IMR-90 (cell line): ENCODE measurements at regions not wholly inside any gene's neighbourhood (a gene's known extent, or its start where the extent isn't known, plus 50 kb on each side); places are given as distances from the start of the nearest gene placed in this dataset.

Experiments
- ATAC-seq: fragments of 200-7000 bp; cut with Tn5 transposase; 2 replicates; pipeline ENCODE4 v1.9.1; 2020; ENCODE audit warnings: low read depth, mild to moderate bottlenecking, moderate library complexity
- BruUV-seq: library from RNA; stranded (reverse); fragments of 400-500 nt; replicated peaks from 2 replicates; lab custom pipeline; 2021; lab: Mats Ljungman, UMichigan
- CTCF ChIA-PET: fragments of 300-600 bp; formaldehyde crosslinking; extraction: SDS; loops from one replicate; lab custom pipeline; 2021; ENCODE audit warnings: antibody characterized with exemption; lab: Yijun Ruan, JAX
- POLR2A ChIA-PET: fragments of 300-600 bp; sonication (Branson Sonifier 250); formaldehyde crosslinking; loops from one replicate; lab custom pipeline; 2022; ENCODE audit warnings: antibody characterized with exemption; ENCODE audit not compliant: unreplicated experiment; lab: Charles Lee
- DNase-seq: peaks from one replicate; pipeline ENCODE4 v3.0.0; 2013
- H2AFZ ChIP-seq: replicated peaks from 2 replicates; pipeline ENCODE3; 2013; ENCODE audit warnings: low read length, mild to moderate bottlenecking; ENCODE audit not compliant: poor library complexity
- H2AK5ac ChIP-seq: 2 replicates; pipeline ENCODE4 v1.6.1; 2013; ENCODE audit warnings: low read depth, low read length, inconsistent platforms
- H2AK9ac ChIP-seq: replicated peaks from 2 replicates; pipeline ENCODE3; 2013; ENCODE audit warnings: mild to moderate bottlenecking, low read depth, low read length, moderate library complexity; ENCODE audit not compliant: poor library complexity
- H2BK120ac ChIP-seq: 2 replicates; pipeline ENCODE4 v1.6.1; 2013; ENCODE audit warnings: low read depth, low read length, inconsistent platforms
- H2BK15ac ChIP-seq: 3 replicates; pipeline ENCODE4 v1.6.1; 2013; ENCODE audit warnings: low read depth, low read length, inconsistent platforms
- H2BK20ac ChIP-seq: 2 replicates; pipeline ENCODE4 v1.6.1; 2013; ENCODE audit warnings: low read depth, mild to moderate bottlenecking, inconsistent platforms, low read length, moderate library complexity
- H2BK5ac ChIP-seq: 2 replicates; pipeline ENCODE4 v1.6.1; 2013; ENCODE audit warnings: mild to moderate bottlenecking, low read depth, low read length, inconsistent platforms; ENCODE audit not compliant: poor library complexity, severe bottlenecking
- H3K14ac ChIP-seq: replicated peaks from 2 replicates; pipeline ENCODE4 v1.6.1; 2013; ENCODE audit warnings: low read depth, low read length, inconsistent platforms
- H3K18ac ChIP-seq: 2 replicates; pipeline ENCODE4 v1.6.1; 2013; ENCODE audit warnings: low read depth, low read length, control low read depth
- H3K23ac ChIP-seq: 2 replicates; pipeline ENCODE4 v1.6.1; 2013; ENCODE audit warnings: low read depth, low read length, inconsistent platforms
- H3K27ac ChIP-seq: 2 replicates; pipeline ENCODE4 v1.5.1; 2013; ENCODE audit warnings: mild to moderate bottlenecking, control low read depth, low read length; ENCODE audit not compliant: insufficient read depth
- H3K27me3 ChIP-seq: 2 replicates; pipeline ENCODE4 v1.6.1; 2013; ENCODE audit warnings: low read length; ENCODE audit not compliant: control insufficient read depth, insufficient read depth
- H3K36me3 ChIP-seq: 2 replicates; pipeline ENCODE4 v1.6.1; 2013; ENCODE audit warnings: low read length, mixed read lengths; ENCODE audit not compliant: control insufficient read depth, insufficient read depth
- H3K4ac ChIP-seq: 2 replicates; pipeline ENCODE4 v1.6.1; 2013; ENCODE audit warnings: low read depth, low read length, inconsistent platforms
- H3K4me1 ChIP-seq: 2 replicates; pipeline ENCODE4 v1.6.1; 2013; ENCODE audit warnings: low read length, mixed read lengths; ENCODE audit not compliant: control insufficient read depth, insufficient read depth
- H3K4me2 ChIP-seq: 2 replicates; pipeline ENCODE4 v1.6.1; 2013; ENCODE audit warnings: low read depth, mild to moderate bottlenecking, control low read depth, low read length, moderate library complexity
- H3K4me3 ChIP-seq: 2 replicates; pipeline ENCODE4 v1.5.1; 2013; ENCODE audit warnings: low read depth, mild to moderate bottlenecking, control low read depth, low read length, moderate library complexity; ENCODE audit not compliant: insufficient read depth
- H3K56ac ChIP-seq: 2 replicates; pipeline ENCODE4 v1.6.1; 2013; ENCODE audit warnings: low read length, inconsistent platforms; ENCODE audit not compliant: insufficient read depth; ENCODE audit errors: extremely low read depth
- H3K79me1 ChIP-seq, 2 experiments: 2 replicates each; pipeline ENCODE4 v1.6.1; 2013; ENCODE audit warnings: low read length in 2 of 2, inconsistent platforms in 1 of 2, low read depth in 1 of 2
- H3K9ac ChIP-seq: 2 replicates; pipeline ENCODE4 v1.6.1; 2013; ENCODE audit warnings: low read depth, low read length, control low read depth
- H3K9me1 ChIP-seq: 2 replicates; pipeline ENCODE4 v1.6.1; 2013; ENCODE audit warnings: low read length, inconsistent platforms; ENCODE audit not compliant: insufficient read depth
- H3K9me3 ChIP-seq: 2 replicates; pipeline ENCODE4 v1.6.1; 2013; ENCODE audit warnings: low read length; ENCODE audit not compliant: control insufficient read depth, insufficient read depth
- H4K20me1 ChIP-seq: 2 replicates; pipeline ENCODE4 v1.6.1; 2013; ENCODE audit warnings: low read length, inconsistent platforms; ENCODE audit not compliant: insufficient read depth
- H4K5ac ChIP-seq: 2 replicates; pipeline ENCODE4 v1.6.1; 2013; ENCODE audit warnings: mild to moderate bottlenecking, low read depth, low read length, control low read depth
- H4K8ac ChIP-seq, 2 experiments: 2 replicates each; pipeline ENCODE4 v1.6.1; 2013; ENCODE audit warnings: low read depth in 2 of 2, low read length in 2 of 2, control low read depth in 1 of 2, inconsistent platforms in 1 of 2
- H4K91ac ChIP-seq: 2 replicates; pipeline ENCODE4 v1.6.1; 2013; ENCODE audit warnings: low read depth, low read length, inconsistent platforms; ENCODE audit not compliant: insufficient read depth
- BHLHE40 ChIP-seq: fragments of 150-350 bp; IDR thresholded peaks from 2 replicates; pipeline ENCODE4 v1.6.1; 2016; ENCODE audit warnings: mild to moderate bottlenecking, low read depth, low read length
- CEBPB ChIP-seq: IDR thresholded peaks from 2 replicates; pipeline ENCODE4 v1.6.1; 2012; ENCODE audit warnings: low read depth, low read length, improper control_type of control experiment
- CHD1 ChIP-seq: IDR thresholded peaks from 2 replicates; pipeline ENCODE4 v1.6.1; 2012; ENCODE audit warnings: low read depth, low read length, improper control_type of control experiment
- FOS ChIP-seq: fragments of 150-350 bp; IDR thresholded peaks from 2 replicates; pipeline ENCODE4 v1.6.1; 2016; ENCODE audit warnings: low read depth, low read length
- WGBS, 2 experiments: methylation state at CpG; one replicate each; pipeline versions ENCODE4 v1.1.5 to v1.1.7; 2013; ENCODE audit warnings: missing lambda C conversion rate in 2 of 2; ENCODE audit not compliant: insufficient read length in 1 of 2; ENCODE audit errors: extremely low coverage in 2 of 2; 5-methylcytosine and 5-hydroxymethylcytosine counted together
- dilution Hi-C: fragments of 300-500 bp; cut with HindIII; formaldehyde crosslinking; loops from one replicate; pipeline ENCODE4 v1.14.3; 2018; ENCODE audit warnings: low sequenced_read_pairs; ENCODE audit not compliant: unreplicated experiment
- in situ Hi-C: fragments of 300-500 bp; cut with MboI; formaldehyde crosslinking; loops from 3 replicates; pipeline ENCODE4 v1.14.3; 2019; ENCODE audit warnings: low sequenced_read_pairs, inconsistent platforms, mixed read lengths
- intact Hi-C: fragments of 100-400 bp; cut with micrococcal nuclease; formaldehyde crosslinking; loops from 2 replicates; pipeline ENCODE4 v1.10.0; 2022
- TF ChIP-seq, protein P1 (sequence below): fragments of 150-350 bp; IDR thresholded peaks from 2 replicates; pipeline ENCODE4 v1.6.1; 2017; ENCODE audit warnings: mild to moderate bottlenecking, antibody characterized with exemption, low read length, low read depth

DNA sequence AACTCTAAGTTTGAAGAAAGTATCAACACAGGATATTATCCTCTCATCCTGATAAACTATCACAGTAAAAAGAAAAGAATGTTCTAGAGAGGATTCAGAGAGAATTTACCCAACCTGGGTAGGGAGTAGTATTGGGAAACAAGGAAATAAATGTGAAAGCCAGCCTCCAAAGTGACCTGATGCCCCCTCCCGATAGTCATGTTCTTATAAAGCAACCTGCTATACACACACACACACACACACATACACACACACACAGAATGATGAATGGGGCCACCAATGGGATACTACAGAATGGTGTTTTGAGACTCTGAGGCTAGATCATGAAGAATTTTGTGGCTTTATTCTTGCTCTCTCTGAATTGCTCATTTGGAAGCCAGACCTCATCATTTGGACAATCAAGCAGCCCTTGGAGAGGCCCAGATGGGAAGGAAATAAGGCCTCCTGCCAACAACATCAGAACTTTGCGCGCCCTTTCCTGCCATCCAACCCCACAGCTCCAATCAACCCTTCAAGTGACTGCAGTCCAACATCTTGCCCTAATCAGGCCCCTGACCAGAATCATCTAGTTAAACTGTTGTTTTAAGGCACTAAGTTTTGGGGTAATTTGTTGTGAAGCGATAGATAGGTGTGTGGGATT is 807.9 kb upstream of the ARGLU1 start (continued):
- TF ChIP-seq BHLHE40: no peak

DNA sequence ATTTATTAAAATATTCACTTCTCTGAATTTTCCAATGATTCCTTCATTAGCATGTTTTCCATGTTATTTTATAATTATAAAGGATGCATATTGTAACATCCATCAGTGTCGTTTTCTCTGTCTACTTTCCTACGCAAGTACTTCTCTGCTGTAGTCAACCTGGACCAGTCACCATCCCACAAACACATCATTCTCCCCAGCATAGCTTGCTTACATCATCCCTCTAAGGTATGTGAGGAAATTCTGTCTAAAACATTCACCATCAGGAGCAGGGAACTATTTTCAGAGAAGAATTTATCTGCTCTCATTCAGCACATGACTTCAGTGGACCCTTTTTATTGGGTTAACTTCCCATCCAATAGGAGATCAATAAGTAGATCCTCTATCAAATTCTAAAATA is 806.1 kb upstream of the ARGLU1 start:
- no peak overlapping the region for H2BK15ac ChIP-seq
- peaks cover 30 to 41% of the 10 kb centered on the region in 2 experiments for H3K79me1 ChIP-seq
- peak overlapping the region; percentile 20 to 28; a peak in 1 of 4 replicates for H4K8ac ChIP-seq
- H2AK9ac ChIP-seq: no peak overlapping the region
- no peak overlapping the region for H4K5ac ChIP-seq
- no peak overlapping the region for H3K9ac ChIP-seq
- ChIA-PET CTCF (interaction anchor here (1.1 to 2.0 kb wide), 2 partner anchors 276 to 497 kb away, joined by 3 to 12 read pairs; no protein-coding TSS in a partner anchor), POLR2A (no interaction called here)
- no TSS peak for BruUV-seq
- in situ Hi-C loops: loop anchor here (5.0 to 25.0 kb wide), 3 partner anchors 281 to 788 kb away; a partner anchor contains a TSS
- H3K23ac ChIP-seq: no peak overlapping the region
- peak overlapping the region; percentile 78 for H3K14ac ChIP-seq
- H4K20me1 ChIP-seq: no peaks in the 10 kb centered on the region
- H3K4me2 ChIP-seq: no peak overlapping the region
- peak; percentile 83 for DNase-seq
- H2AFZ ChIP-seq: no peak overlapping the region
- no peak for ATAC-seq
- no peak overlapping the region for H3K27ac ChIP-seq
- no peaks in the 10 kb centered on the region for H3K27me3 ChIP-seq
- H3K56ac ChIP-seq: no peak overlapping the region
- TF ChIP-seq CHD1 (no peak), CEBPB (peak; percentile 51; the same call in 1 of the 2 replicates), FOS (no peak), BHLHE40 (no peak)
- TF ChIP-seq, protein P1, sequence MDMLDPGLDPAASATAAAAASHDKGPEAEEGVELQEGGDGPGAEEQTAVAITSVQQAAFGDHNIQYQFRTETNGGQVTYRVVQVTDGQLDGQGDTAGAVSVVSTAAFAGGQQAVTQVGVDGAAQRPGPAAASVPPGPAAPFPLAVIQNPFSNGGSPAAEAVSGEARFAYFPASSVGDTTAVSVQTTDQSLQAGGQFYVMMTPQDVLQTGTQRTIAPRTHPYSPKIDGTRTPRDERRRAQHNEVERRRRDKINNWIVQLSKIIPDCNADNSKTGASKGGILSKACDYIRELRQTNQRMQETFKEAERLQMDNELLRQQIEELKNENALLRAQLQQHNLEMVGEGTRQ: 0 out of 2 replicates have a peak, but pooled peaks have one; percentile 24
- dilution Hi-C loops: no loop called here
- intact Hi-C loops: loop anchor here (5.0 kb wide), 1 partner anchor 368 kb away; no protein-coding TSS in a partner anchor
- H3K9me1 ChIP-seq: peaks cover 11% of the 10 kb centered on the region
- H3K18ac ChIP-seq: no peak overlapping the region
- no CpG with 5 or more reads among the region's 2 CpGs for WGBS, 2 experiments
- no peaks in the 10 kb centered on the region for H3K9me3 ChIP-seq
- H2BK120ac ChIP-seq: peak overlapping the region; percentile 60; the same call in 1 of the 2 replicates
- H3K4me3 ChIP-seq: no peak overlapping the region
- H2AK5ac ChIP-seq: peak overlapping the region; percentile 5; the same call in 1 of the 2 replicates
- H4K91ac ChIP-seq: peak overlapping the region; percentile 10; the same call in 1 of the 2 replicates
- H3K4ac ChIP-seq: peak overlapping the region; percentile 72; the same call in 1 of the 2 replicates
- H2BK20ac ChIP-seq: peak overlapping the region; percentile 52; the same call in 1 of the 2 replicates
- H3K4me1 ChIP-seq: peaks cover 18% of the 10 kb centered on the region
- H2BK5ac ChIP-seq: peak overlapping the region; percentile 45
- H3K36me3 ChIP-seq: no peaks in the 10 kb centered on the region
